ENCODE measurements at regions not wholly inside any gene's neighbourhood (a gene's known extent, or its start where the extent isn't known, plus 50 kb on each side); places are given as distances from the start of the nearest gene placed in this dataset.
A peak's percentile ranks its signal among the peaks of the same experiment; 100 is the strongest.

- no peak for TF ChIP-seq TSHZ2 (CRISPR knock-in tag; IDR thresholded peaks at IDR 0.05)
- TF ChIP-seq ZFP3 (CRISPR knock-in tag; IDR thresholded peaks at IDR 0.05), result no peak
- no peak for TF ChIP-seq ZNF565 (CRISPR knock-in tag; conservative IDR thresholded peaks at IDR 0.05; ENCODE audit: low read depth)
- no peak for TF ChIP-seq CSRNP3 (CRISPR knock-in tag; IDR thresholded peaks at IDR 0.05)
- no peak for TF ChIP-seq SNAI2 (CRISPR knock-in tag; IDR thresholded peaks at IDR 0.05)
- no peak for TF ChIP-seq POU6F1 (CRISPR knock-in tag; IDR thresholded peaks at IDR 0.05; ENCODE audit: borderline replicate concordance, low read depth)
- no peak for TF ChIP-seq TCF4 (CRISPR knock-in tag; IDR thresholded peaks at IDR 0.05; ENCODE audit: borderline replicate concordance)
- no peak for TF ChIP-seq ZFP30 (CRISPR knock-in tag; IDR thresholded peaks at IDR 0.05)
- TF ChIP-seq OSR1 (CRISPR knock-in tag; IDR thresholded peaks at IDR 0.05), result no peak
- no peak for TF ChIP-seq PATZ1 (CRISPR knock-in tag; IDR thresholded peaks at IDR 0.05; ENCODE audit: borderline replicate concordance)
- no peak for TF ChIP-seq BACH2 (CRISPR knock-in tag; IDR thresholded peaks at IDR 0.05; ENCODE audit: borderline replicate concordance)
- TF ChIP-seq ZC3H10 (CRISPR knock-in tag; IDR thresholded peaks at IDR 0.05), result no peak
- TF ChIP-seq ISL1 (CRISPR knock-in tag; IDR thresholded peaks at IDR 0.05), result no peak
- TF ChIP-seq RARB (CRISPR knock-in tag; IDR thresholded peaks at IDR 0.05), result no peak
- TF ChIP-seq CREB5 (CRISPR knock-in tag; IDR thresholded peaks at IDR 0.05; ENCODE audit: low read depth), result no peak
- TF ChIP-seq ZNF8 (CRISPR knock-in tag; IDR thresholded peaks at IDR 0.05), result no peak
- TF ChIP-seq GLIS3 (CRISPR knock-in tag; IDR thresholded peaks at IDR 0.05), result no peak
- no peak for ATAC-seq
Observed at GRCh38 chr4:131388277-131388676, 1760.8 kb upstream of the PCDH10 start.

- peak; percentile 51 for ATAC-seq
- TF ChIP-seq CREB5 (CRISPR knock-in tag; IDR thresholded peaks at IDR 0.05; ENCODE audit: low read depth) (no peak), CSDC2 (CRISPR knock-in tag; IDR thresholded peaks at IDR 0.05) (no peak), POU6F1 (CRISPR knock-in tag; IDR thresholded peaks at IDR 0.05; ENCODE audit: borderline replicate concordance, low read depth) (no peak), TSHZ2 (CRISPR knock-in tag; IDR thresholded peaks at IDR 0.05) (no peak), BACH2 (CRISPR knock-in tag; IDR thresholded peaks at IDR 0.05; ENCODE audit: borderline replicate concordance) (no peak), ARNTL (CRISPR knock-in tag; IDR thresholded peaks at IDR 0.05; ENCODE audit: borderline replicate concordance, low read depth) (no peak), ZNF8 (CRISPR knock-in tag; IDR thresholded peaks at IDR 0.05) (no peak), RARB (CRISPR knock-in tag; IDR thresholded peaks at IDR 0.05) (no peak), ISL1 (CRISPR knock-in tag; IDR thresholded peaks at IDR 0.05) (no peak), ZNF70 (CRISPR knock-in tag; IDR thresholded peaks at IDR 0.05) (no peak), ZC3H10 (CRISPR knock-in tag; IDR thresholded peaks at IDR 0.05) (no peak), PPARA (CRISPR knock-in tag; IDR thresholded peaks at IDR 0.05; ENCODE audit: borderline replicate concordance) (no peak), ZFP30 (CRISPR knock-in tag; IDR thresholded peaks at IDR 0.05) (no peak), OSR1 (CRISPR knock-in tag; IDR thresholded peaks at IDR 0.05) (no peak), SNAI2 (CRISPR knock-in tag; IDR thresholded peaks at IDR 0.05) (no peak), PATZ1 (CRISPR knock-in tag; IDR thresholded peaks at IDR 0.05; ENCODE audit: borderline replicate concordance) (no peak)
Observed at GRCh38 chr4:131408102-131408501, 1741.0 kb upstream of the PCDH10 start.
